HPDE6-E6E7 (cell line): ENCODE measurements at regions not wholly inside any gene's neighbourhood (a gene's known extent, or its start where the extent isn't known, plus 50 kb on each side); places are given as distances from the start of the nearest gene placed in this dataset.
"Not testable (repeated sequence)": the region's sequence is repeated elsewhere in the genome, so short reads cannot be mapped to it uniquely, and the experiment has no call there.

ENCODE experiments used
- DNase-seq: peaks from one replicate; pipeline ENCODE4 v3.0.0; 2011; ENCODE audit warnings: missing footprints; ENCODE audit errors: extremely low spot score

GRCh38 chr17:30586818-30587595 is 109.8 kb downstream of the GOSR1 start:
- no peak for DNase-seq

- DNase-seq = no peak
Observed at GRCh38 chr17:30584810-30585209, 107.6 kb downstream of the GOSR1 start.

GRCh38 chr17:30580916-30581315 is 103.7 kb downstream of the GOSR1 start:
- DNase-seq = no peak

- DNase-seq = no peak
Observed at GRCh38 chr17:30579610-30580315, 102.6 kb downstream of the GOSR1 start.

GRCh38 chr17:30578015-30578717 is 101.0 kb downstream of the GOSR1 start:
- not testable (repeated sequence) for DNase-seq
